ENCODE measurements at regions not wholly inside any gene's neighbourhood (a gene's known extent, or its start where the extent isn't known, plus 50 kb on each side); places are given as distances from the start of the nearest gene placed in this dataset.

GRCh38 chr2:84031312-84032050, 427.6 kb downstream of the SUCLG1 start:
- Histone ChIP-seq H3K9ac (ENCODE audit: insufficient read depth in 1 of 2, low read length in 2 of 2) (no peak overlapping the region), H3K27me3 (ENCODE audit: control insufficient read depth in 3 of 3, insufficient read depth in 3 of 3, low read length in 2 of 3) (peaks cover 0 to 17% (median 0%) of the 10 kb centered on the region in 3 donors), H3K4me1 (ENCODE audit: control insufficient read depth in 5 of 5, insufficient read depth in 5 of 5, low read length in 5 of 5) (peaks cover 0 to 14% (median 0%) of the 10 kb centered on the region in 5 donors), H3K36me3 (ENCODE audit: control insufficient read depth in 4 of 4, insufficient read depth in 4 of 4, low read length in 4 of 4) (no peaks in the 10 kb centered on the region), H3K4me3 (no peak overlapping the region), H3K27ac (ENCODE audit: low read depth in 1 of 2, low read length in 1 of 2) (no peak overlapping the region), H3K9me3 (ENCODE audit: control insufficient read depth in 4 of 4, insufficient read depth in 3 of 4, low read length in 3 of 4) (peaks cover 0 to 2% (median 0%) of the 10 kb centered on the region in 4 donors)
- ATAC-seq (ENCODE audit: insufficient read depth, low FRiP score): no peak
- no peak for TF ChIP-seq CTCF (IDR thresholded peaks at IDR 0.05; ENCODE audit: control extremely low read depth, extremely low read depth)
- DNase-seq: no peak
- 95% methylated on average over 5 of the region's 5 CpGs for WGBS, 2 donors

- WGBS, 2 donors: 87 to 88% methylated on average over 4 of the region's 4 CpGs
- no peak for TF ChIP-seq CTCF (IDR thresholded peaks at IDR 0.05; ENCODE audit: control extremely low read depth, extremely low read depth)
- no peak for DNase-seq
- H3K9ac ChIP-seq (ENCODE audit: insufficient read depth in 1 of 2, low read length in 2 of 2): no peak overlapping the region
- no peak overlapping the region for H3K4me3 ChIP-seq
- no peaks in the 10 kb centered on the region for H3K9me3 ChIP-seq (ENCODE audit: control insufficient read depth in 4 of 4, insufficient read depth in 3 of 4, low read length in 3 of 4)
- peaks cover 0 to 14% (median 0%) of the 10 kb centered on the region in 5 donors for H3K4me1 ChIP-seq (ENCODE audit: control insufficient read depth in 5 of 5, insufficient read depth in 5 of 5, low read length in 5 of 5)
- H3K27me3 ChIP-seq (ENCODE audit: control insufficient read depth in 3 of 3, insufficient read depth in 3 of 3, low read length in 2 of 3): peaks cover 0 to 5% (median 0%) of the 10 kb centered on the region in 3 donors
- no peak overlapping the region for H3K27ac ChIP-seq (ENCODE audit: low read depth in 1 of 2, low read length in 1 of 2)
- no peaks in the 10 kb centered on the region for H3K36me3 ChIP-seq (ENCODE audit: control insufficient read depth in 4 of 4, insufficient read depth in 4 of 4, low read length in 4 of 4)
- ATAC-seq (ENCODE audit: insufficient read depth, low FRiP score): no peak
Observed at GRCh38 chr2:84029903-84030575, 429.0 kb downstream of the SUCLG1 start.

GRCh38 chr2:84026818-84027217, 432.3 kb downstream of the SUCLG1 start:
- Histone ChIP-seq H3K27me3 (ENCODE audit: control insufficient read depth in 3 of 3, insufficient read depth in 3 of 3, low read length in 2 of 3) (no peaks in the 10 kb centered on the region), H3K9ac (ENCODE audit: insufficient read depth in 1 of 2, low read length in 2 of 2) (no peak overlapping the region), H3K4me3 (no peak overlapping the region), H3K9me3 (ENCODE audit: control insufficient read depth in 4 of 4, insufficient read depth in 3 of 4, low read length in 3 of 4) (no peaks in the 10 kb centered on the region), H3K27ac (ENCODE audit: low read depth in 1 of 2, low read length in 1 of 2) (no peak overlapping the region), H3K4me1 (ENCODE audit: control insufficient read depth in 5 of 5, insufficient read depth in 5 of 5, low read length in 5 of 5) (peaks cover 0 to 14% (median 0%) of the 10 kb centered on the region in 5 donors), H3K36me3 (ENCODE audit: control insufficient read depth in 4 of 4, insufficient read depth in 4 of 4, low read length in 4 of 4) (no peaks in the 10 kb centered on the region)
- 96 to 98% methylated on average over 3 of the region's 3 CpGs for WGBS, 2 donors
- DNase-seq (no peak), ATAC-seq (ENCODE audit: insufficient read depth, low FRiP score) (no peak)
- TF ChIP-seq CTCF (IDR thresholded peaks at IDR 0.05; ENCODE audit: control extremely low read depth, extremely low read depth): no peak
